ENCODE measurements at regions not wholly inside any gene's neighbourhood (a gene's known extent, or its start where the extent isn't known, plus 50 kb on each side); places are given as distances from the start of the nearest gene placed in this dataset.

DNA sequence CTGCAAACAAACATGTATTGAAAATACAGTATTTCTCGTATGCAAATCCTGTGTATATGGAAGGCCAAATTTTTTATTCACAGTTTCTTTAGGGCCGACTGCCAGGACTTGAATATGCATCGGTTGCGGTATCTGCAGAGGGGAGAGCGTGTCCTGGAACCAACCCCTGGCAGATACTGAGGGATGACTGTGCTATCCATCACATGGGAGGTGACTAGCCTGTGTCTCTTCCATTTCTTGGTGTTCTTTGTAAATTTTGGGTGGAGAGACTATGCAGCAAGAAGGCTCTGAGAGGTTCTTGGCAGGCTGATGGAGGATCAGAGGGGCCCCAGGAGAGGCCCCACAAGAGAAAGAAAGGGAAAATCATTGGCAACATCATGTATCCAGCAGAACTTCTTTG is 384.3 kb downstream of the YTHDC2 start:
- no peaks in the 10 kb centered on the region for H3K36me3 ChIP-seq (ENCODE audit: insufficient read depth, low read length)
- H2AFZ ChIP-seq (ENCODE audit: low read length) = no peak overlapping the region
- H3K9me2 ChIP-seq (ENCODE audit: low read depth, low read length) = no peaks in the 10 kb centered on the region
- TF ChIP-seq, protein P1, sequence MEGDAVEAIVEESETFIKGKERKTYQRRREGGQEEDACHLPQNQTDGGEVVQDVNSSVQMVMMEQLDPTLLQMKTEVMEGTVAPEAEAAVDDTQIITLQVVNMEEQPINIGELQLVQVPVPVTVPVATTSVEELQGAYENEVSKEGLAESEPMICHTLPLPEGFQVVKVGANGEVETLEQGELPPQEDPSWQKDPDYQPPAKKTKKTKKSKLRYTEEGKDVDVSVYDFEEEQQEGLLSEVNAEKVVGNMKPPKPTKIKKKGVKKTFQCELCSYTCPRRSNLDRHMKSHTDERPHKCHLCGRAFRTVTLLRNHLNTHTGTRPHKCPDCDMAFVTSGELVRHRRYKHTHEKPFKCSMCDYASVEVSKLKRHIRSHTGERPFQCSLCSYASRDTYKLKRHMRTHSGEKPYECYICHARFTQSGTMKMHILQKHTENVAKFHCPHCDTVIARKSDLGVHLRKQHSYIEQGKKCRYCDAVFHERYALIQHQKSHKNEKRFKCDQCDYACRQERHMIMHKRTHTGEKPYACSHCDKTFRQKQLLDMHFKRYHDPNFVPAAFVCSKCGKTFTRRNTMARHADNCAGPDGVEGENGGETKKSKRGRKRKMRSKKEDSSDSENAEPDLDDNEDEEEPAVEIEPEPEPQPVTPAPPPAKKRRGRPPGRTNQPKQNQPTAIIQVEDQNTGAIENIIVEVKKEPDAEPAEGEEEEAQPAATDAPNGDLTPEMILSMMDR (IDR thresholded peaks at IDR 0.05; ENCODE audit: low read length) = no peak
- TF ChIP-seq EZH2 (IDR thresholded peaks at IDR 0.05; ENCODE audit: borderline replicate concordance, low read length) = no peak
- no peak overlapping the region for H3K9ac ChIP-seq (ENCODE audit: low read length)
- H3K27me3 ChIP-seq (ENCODE audit: insufficient read depth, low read length) = no peaks in the 10 kb centered on the region
- no peak overlapping the region for H3K27ac ChIP-seq (ENCODE audit: low read depth, low read length, poor library complexity, severe bottlenecking)
- H3K9me3 ChIP-seq (ENCODE audit: low read length) = no peaks in the 10 kb centered on the region
- no peak overlapping the region for H3K4me2 ChIP-seq (ENCODE audit: low read length)
- H3K4me1 ChIP-seq (ENCODE audit: insufficient read depth, low read length, severe bottlenecking) = no peaks in the 10 kb centered on the region
- H4K20me1 ChIP-seq (ENCODE audit: insufficient read depth, low read length) = no peaks in the 10 kb centered on the region
- H3K79me2 ChIP-seq (ENCODE audit: insufficient read depth, low read length) = no peaks in the 10 kb centered on the region
- H3K4me3 ChIP-seq (ENCODE audit: low read depth, low read length, poor library complexity, severe bottlenecking) = no peak overlapping the region
- H3F3A ChIP-seq (ENCODE audit: insufficient read depth, low read length) = no peaks in the 10 kb centered on the region

DNA sequence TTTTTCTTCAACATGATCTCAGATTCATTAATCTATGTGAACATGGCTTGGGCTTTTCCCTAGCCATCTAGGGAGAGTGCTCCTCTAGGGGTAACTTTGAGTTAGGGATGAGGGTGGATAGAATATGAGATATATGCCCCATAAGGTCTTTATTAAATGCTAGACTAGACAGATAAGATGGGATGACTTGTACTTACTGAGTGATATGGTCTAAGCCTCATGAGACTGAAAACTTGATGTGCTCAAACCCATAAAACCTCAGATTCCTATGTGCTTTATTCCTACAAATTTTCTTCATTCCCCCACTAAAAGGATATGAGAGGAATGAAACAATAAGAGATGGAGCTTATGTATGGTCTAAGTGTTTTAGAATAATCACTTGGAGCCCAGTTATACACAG is 386.6 kb downstream of the YTHDC2 start:
- H2AFZ ChIP-seq (ENCODE audit: low read length) = no peak overlapping the region
- H3K4me1 ChIP-seq (ENCODE audit: insufficient read depth, low read length, severe bottlenecking) = no peaks in the 10 kb centered on the region
- H3K4me3 ChIP-seq (ENCODE audit: low read depth, low read length, poor library complexity, severe bottlenecking) = no peak overlapping the region
- H3K36me3 ChIP-seq (ENCODE audit: insufficient read depth, low read length) = no peaks in the 10 kb centered on the region
- H3K27ac ChIP-seq (ENCODE audit: low read depth, low read length, poor library complexity, severe bottlenecking) = no peak overlapping the region
- TF ChIP-seq, protein P1 (IDR thresholded peaks at IDR 0.05; ENCODE audit: low read length) = no peak
- no peak for TF ChIP-seq EZH2 (IDR thresholded peaks at IDR 0.05; ENCODE audit: borderline replicate concordance, low read length)
- H3F3A ChIP-seq (ENCODE audit: insufficient read depth, low read length) = no peaks in the 10 kb centered on the region
- no peaks in the 10 kb centered on the region for H3K9me2 ChIP-seq (ENCODE audit: low read depth, low read length)
- no peak overlapping the region for H3K9ac ChIP-seq (ENCODE audit: low read length)
- no peak overlapping the region for H3K4me2 ChIP-seq (ENCODE audit: low read length)
- no peaks in the 10 kb centered on the region for H4K20me1 ChIP-seq (ENCODE audit: insufficient read depth, low read length)
- no peaks in the 10 kb centered on the region for H3K27me3 ChIP-seq (ENCODE audit: insufficient read depth, low read length)
- H3K79me2 ChIP-seq (ENCODE audit: insufficient read depth, low read length) = no peaks in the 10 kb centered on the region
- H3K9me3 ChIP-seq (ENCODE audit: low read length) = no peaks in the 10 kb centered on the region

DNA sequence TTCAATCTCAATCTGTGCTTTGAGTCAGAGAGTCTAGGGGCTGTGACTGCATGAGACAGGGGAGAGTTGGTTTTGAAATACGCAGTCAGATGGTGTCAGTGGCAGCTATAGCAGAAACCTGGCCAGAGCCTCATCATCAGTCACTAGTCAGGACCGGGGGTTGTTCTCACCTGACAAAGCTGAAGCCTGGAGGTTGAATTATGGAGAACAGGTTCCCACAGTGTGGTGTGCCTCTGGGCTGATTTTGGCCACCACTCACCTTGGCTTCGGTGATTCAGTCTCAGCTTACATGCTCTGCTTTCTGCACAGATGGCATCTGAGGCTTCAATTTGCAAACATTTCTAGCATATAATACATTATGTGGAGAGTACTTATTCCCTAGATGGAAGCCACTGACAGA is 387.3 kb downstream of the YTHDC2 start:
- H3K27ac ChIP-seq (ENCODE audit: low read depth, low read length, poor library complexity, severe bottlenecking) = no peak overlapping the region
- no peak overlapping the region for H2AFZ ChIP-seq (ENCODE audit: low read length)

More for the DNA sequence above, 387.3 kb downstream of the YTHDC2 start:
- no peaks in the 10 kb centered on the region for H3K9me2 ChIP-seq (ENCODE audit: low read depth, low read length)
- TF ChIP-seq EZH2 (IDR thresholded peaks at IDR 0.05; ENCODE audit: borderline replicate concordance, low read length) = no peak
- TF ChIP-seq, protein P1 (IDR thresholded peaks at IDR 0.05; ENCODE audit: low read length) = no peak
- no peak overlapping the region for H3K4me2 ChIP-seq (ENCODE audit: low read length)
- H3K79me2 ChIP-seq (ENCODE audit: insufficient read depth, low read length) = no peaks in the 10 kb centered on the region
- H3K36me3 ChIP-seq (ENCODE audit: insufficient read depth, low read length) = no peaks in the 10 kb centered on the region
- no peaks in the 10 kb centered on the region for H3K4me1 ChIP-seq (ENCODE audit: insufficient read depth, low read length, severe bottlenecking)
- no peaks in the 10 kb centered on the region for H3K27me3 ChIP-seq (ENCODE audit: insufficient read depth, low read length)
- no peaks in the 10 kb centered on the region for H3F3A ChIP-seq (ENCODE audit: insufficient read depth, low read length)
- H3K4me3 ChIP-seq (ENCODE audit: low read depth, low read length, poor library complexity, severe bottlenecking) = no peak overlapping the region
- no peak overlapping the region for H3K9ac ChIP-seq (ENCODE audit: low read length)
- no peaks in the 10 kb centered on the region for H4K20me1 ChIP-seq (ENCODE audit: insufficient read depth, low read length)
- H3K9me3 ChIP-seq (ENCODE audit: low read length) = no peaks in the 10 kb centered on the region
